Calu3 (cell line): ENCODE measurements at regions not wholly inside any gene's neighbourhood (a gene's known extent, or its start where the extent isn't known, plus 50 kb on each side); places are given as distances from the start of the nearest gene placed in this dataset.

Experiments used
- BruUV-seq: library from RNA; stranded (reverse); fragments of 400-500 nt; replicated peaks from 2 replicates; lab custom pipeline; 2021; lab: Mats Ljungman, UMichigan
- CTCF ChIA-PET: fragments of 300-600 bp; sonication (Branson Sonifier 250); formaldehyde crosslinking; loops from one replicate; lab custom pipeline; 2022; ENCODE audit warnings: antibody characterized with exemption; lab: Charles Lee
- DNase-seq: peaks from one replicate; pipeline ENCODE4 v3.0.0; 2022
- H3K27ac Mint-ChIP-seq: one replicate; pipeline ENCODE4 v1.8.0; 2022; ENCODE audit warnings: mixed read lengths; ENCODE audit not compliant: unreplicated experiment
- H3K27me3 Mint-ChIP-seq: one replicate; pipeline ENCODE4 v1.8.0; 2022; ENCODE audit warnings: mixed read lengths; ENCODE audit not compliant: unreplicated experiment
- H3K36me3 Mint-ChIP-seq: one replicate; pipeline ENCODE4 v1.8.0; 2022; ENCODE audit warnings: mild to moderate bottlenecking, moderate library complexity, mixed read lengths; ENCODE audit not compliant: insufficient read depth, unreplicated experiment
- H3K4me1 Mint-ChIP-seq: one replicate; pipeline ENCODE4 v1.8.0; 2022; ENCODE audit warnings: mild to moderate bottlenecking, low read depth, mixed read lengths; ENCODE audit not compliant: unreplicated experiment
- H3K4me3 Mint-ChIP-seq: one replicate; pipeline ENCODE4 v1.8.0; 2022; ENCODE audit warnings: mild to moderate bottlenecking, low read depth, moderate library complexity, mixed read lengths; ENCODE audit not compliant: unreplicated experiment
- H3K9me3 Mint-ChIP-seq: one replicate; pipeline ENCODE4 v1.8.0; 2022; ENCODE audit warnings: low read depth, mixed read lengths; ENCODE audit not compliant: unreplicated experiment
- intact Hi-C: fragments of 100-400 bp; cut with micrococcal nuclease; formaldehyde crosslinking; loops from one replicate; pipeline ENCODE4 v1.10.0; 2022; ENCODE audit not compliant: unreplicated experiment
- TF ChIP-seq, protein P1 (sequence below): fragments of 200-600 bp; IDR thresholded peaks from one replicate; pipeline ENCODE4 v1.8.0; 2022; ENCODE audit warnings: antibody characterized with exemption; ENCODE audit not compliant: unreplicated experiment

DNA sequence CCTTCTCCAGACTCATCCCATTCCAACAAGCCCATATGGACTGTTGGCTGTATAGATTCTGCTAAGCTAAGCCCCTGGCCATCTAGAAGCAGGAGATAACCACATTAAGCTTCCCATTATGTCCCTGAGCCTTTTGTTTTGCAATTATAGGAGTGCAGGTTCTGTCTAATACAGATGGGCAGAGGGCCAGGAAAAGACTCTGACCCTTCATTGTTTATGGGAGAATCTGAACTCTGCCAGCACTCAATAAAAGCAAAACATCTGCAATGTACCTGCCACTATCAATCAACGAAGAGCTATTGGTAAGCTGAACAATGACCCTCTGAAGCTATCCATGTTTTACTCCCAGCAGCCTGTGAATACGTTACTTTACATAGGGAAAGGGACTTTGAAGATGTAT lies 207.3 kb upstream of the CLNK start:
- DNase-seq = no peak
- BruUV-seq = no TSS peak
- Mint-ChIP-seq H3K27me3 (peaks cover 15% of the 10 kb centered on the region), H3K36me3 (no peaks in the 10 kb centered on the region), H3K4me1 (no peaks in the 10 kb centered on the region), H3K9me3 (no peaks in the 10 kb centered on the region), H3K27ac (no peak overlapping the region), H3K4me3 (no peak overlapping the region)
- TF ChIP-seq, protein P1, sequence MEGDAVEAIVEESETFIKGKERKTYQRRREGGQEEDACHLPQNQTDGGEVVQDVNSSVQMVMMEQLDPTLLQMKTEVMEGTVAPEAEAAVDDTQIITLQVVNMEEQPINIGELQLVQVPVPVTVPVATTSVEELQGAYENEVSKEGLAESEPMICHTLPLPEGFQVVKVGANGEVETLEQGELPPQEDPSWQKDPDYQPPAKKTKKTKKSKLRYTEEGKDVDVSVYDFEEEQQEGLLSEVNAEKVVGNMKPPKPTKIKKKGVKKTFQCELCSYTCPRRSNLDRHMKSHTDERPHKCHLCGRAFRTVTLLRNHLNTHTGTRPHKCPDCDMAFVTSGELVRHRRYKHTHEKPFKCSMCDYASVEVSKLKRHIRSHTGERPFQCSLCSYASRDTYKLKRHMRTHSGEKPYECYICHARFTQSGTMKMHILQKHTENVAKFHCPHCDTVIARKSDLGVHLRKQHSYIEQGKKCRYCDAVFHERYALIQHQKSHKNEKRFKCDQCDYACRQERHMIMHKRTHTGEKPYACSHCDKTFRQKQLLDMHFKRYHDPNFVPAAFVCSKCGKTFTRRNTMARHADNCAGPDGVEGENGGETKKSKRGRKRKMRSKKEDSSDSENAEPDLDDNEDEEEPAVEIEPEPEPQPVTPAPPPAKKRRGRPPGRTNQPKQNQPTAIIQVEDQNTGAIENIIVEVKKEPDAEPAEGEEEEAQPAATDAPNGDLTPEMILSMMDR = no peak
- intact Hi-C loops = no loop called here
- CTCF ChIA-PET = no interaction called here

DNA sequence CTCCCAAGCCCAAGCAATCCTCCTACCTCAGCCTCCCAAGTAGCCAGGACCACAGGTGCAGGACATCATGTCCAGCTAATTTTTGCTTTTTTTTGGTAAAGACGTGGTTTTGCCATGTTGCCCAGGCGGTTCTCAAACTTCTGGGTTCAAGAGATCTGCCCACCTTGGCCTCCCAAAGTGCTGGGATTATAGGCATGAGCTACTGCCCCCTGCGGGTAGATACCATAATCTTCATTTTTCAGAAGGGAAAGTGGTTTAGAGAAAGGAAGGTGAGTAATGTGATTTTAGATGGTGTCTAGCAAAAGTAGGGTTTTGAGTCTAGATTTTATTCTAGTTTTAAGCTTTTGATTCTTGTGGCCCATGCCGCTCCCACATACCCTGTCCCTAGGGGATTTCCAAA lies 205.3 kb upstream of the CLNK start:
- TF ChIP-seq, protein P1 = no peak
- Mint-ChIP-seq H3K4me3 (no peak overlapping the region), H3K27ac (no peak overlapping the region), H3K27me3 (peaks cover 6% of the 10 kb centered on the region), H3K9me3 (no peaks in the 10 kb centered on the region), H3K36me3 (no peaks in the 10 kb centered on the region), H3K4me1 (no peaks in the 10 kb centered on the region)
- intact Hi-C loops = no loop called here
- BruUV-seq = no TSS peak
- CTCF ChIA-PET = no interaction called here
- DNase-seq = no peak

DNA sequence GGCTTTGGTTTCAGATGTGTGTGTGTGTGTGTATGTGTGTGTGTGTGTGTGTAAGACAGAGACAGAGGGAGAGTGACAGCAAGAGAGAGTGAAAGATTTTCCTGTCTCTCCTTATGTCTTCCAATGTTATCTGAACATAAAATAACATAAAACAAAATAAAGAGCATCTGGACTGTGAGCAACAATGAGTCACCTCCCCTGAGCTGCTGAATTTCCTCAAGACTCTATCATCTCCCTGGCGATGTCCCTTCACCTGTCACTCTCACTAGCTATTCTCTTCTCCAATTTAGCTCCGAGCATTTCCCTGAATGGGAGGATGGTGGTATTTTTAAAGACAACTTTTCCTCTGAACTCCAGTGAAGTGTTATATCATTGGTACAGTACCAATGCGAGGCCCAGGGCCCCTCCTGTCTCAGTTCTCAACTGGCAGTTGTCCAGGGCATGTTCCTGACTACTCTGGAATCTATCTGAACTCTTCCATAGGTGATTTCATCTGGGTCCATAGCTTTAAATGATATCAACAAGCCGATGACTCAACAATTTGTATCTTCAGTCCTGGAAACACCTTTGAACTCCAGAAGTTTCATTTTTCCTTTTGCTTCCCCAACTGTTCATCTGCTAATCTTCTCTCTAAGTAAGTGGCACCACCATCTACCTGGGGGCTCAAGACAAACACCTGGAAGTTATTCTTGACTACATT lies 195.0 kb upstream of the CLNK start:
- TF ChIP-seq, protein P1 = no peak
- intact Hi-C loops = no loop called here
- H3K9me3 Mint-ChIP-seq = no peaks in the 10 kb centered on the region
- BruUV-seq = no TSS peak
- H3K27me3 Mint-ChIP-seq = peaks cover 36% of the 10 kb centered on the region
- H3K27ac Mint-ChIP-seq = no peak overlapping the region
- no peak for DNase-seq
- peaks cover 7% of the 10 kb centered on the region for H3K4me1 Mint-ChIP-seq
- H3K4me3 Mint-ChIP-seq = no peak overlapping the region
- H3K36me3 Mint-ChIP-seq = no peaks in the 10 kb centered on the region
- CTCF ChIA-PET = no interaction called here

DNA sequence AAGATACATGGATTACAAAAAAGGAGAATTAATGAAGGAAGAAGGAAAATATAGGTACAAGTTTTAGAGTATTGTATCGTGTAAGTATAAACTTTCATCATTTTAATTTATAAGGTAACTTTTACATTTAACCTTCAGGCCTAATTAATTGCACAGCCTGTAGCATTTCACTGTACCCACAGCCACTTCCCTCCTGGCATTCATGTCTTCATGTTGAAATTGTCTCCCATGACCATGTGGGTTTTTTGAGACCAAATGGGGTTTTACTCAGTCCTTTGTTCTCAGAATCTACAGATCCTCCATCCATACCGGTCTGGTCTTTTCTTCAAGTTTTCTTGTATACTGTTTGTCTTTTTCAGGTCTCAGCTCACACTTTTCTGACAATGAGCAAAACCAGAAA lies 194.3 kb upstream of the CLNK start:
- H3K36me3 Mint-ChIP-seq = no peaks in the 10 kb centered on the region
- intact Hi-C loops = no loop called here
- CTCF ChIA-PET = no interaction called here

More for the DNA sequence above, 194.3 kb upstream of the CLNK start:
- Mint-ChIP-seq H3K4me3 (no peak overlapping the region), H3K4me1 (peaks cover 7% of the 10 kb centered on the region), H3K27ac (no peak overlapping the region), H3K27me3 (peaks cover 36% of the 10 kb centered on the region), H3K9me3 (no peaks in the 10 kb centered on the region)
- no TSS peak for BruUV-seq
- TF ChIP-seq, protein P1 = no peak
- DNase-seq = no peak
